GM20000 (cell line): ENCODE measurements at regions not wholly inside any gene's neighbourhood (a gene's known extent, or its start where the extent isn't known, plus 50 kb on each side); places are given as distances from the start of the nearest gene placed in this dataset.

Experiments used
- DNase-seq: peaks from one replicate; pipeline ENCODE4 v3.0.0; 2012; ENCODE audit warnings: low spot score
- CTCF ChIP-seq: IDR thresholded peaks from 2 replicates; pipeline ENCODE4 v1.5.1; 2012; ENCODE audit warnings: mild to moderate bottlenecking, control low read depth; ENCODE audit errors: extremely low read depth, missing control alignments

GRCh38 chr17:79400989-79401703, 209.7 kb downstream of the RBFOX3 start:
- peak; percentile 88 for DNase-seq
- peak; percentile 86 for TF ChIP-seq CTCF

- no peak for TF ChIP-seq CTCF
- DNase-seq = no peak
Measured at GRCh38 chr17:79399610-79400144, 211.2 kb downstream of the RBFOX3 start.

GRCh38 chr17:79398441-79398840, 212.4 kb downstream of the RBFOX3 start:
- TF ChIP-seq CTCF = no peak
- no peak for DNase-seq

GRCh38 chr17:79396696-79397095, 214.2 kb downstream of the RBFOX3 start:
- no peak for TF ChIP-seq CTCF
- no peak for DNase-seq

- no peak for DNase-seq
- TF ChIP-seq CTCF = no peak
Measured at GRCh38 chr17:79395545-79395944, 215.3 kb downstream of the RBFOX3 start.

GRCh38 chr17:79395066-79395465, 215.8 kb downstream of the RBFOX3 start:
- TF ChIP-seq CTCF = no peak

GRCh38 chr17:79393358-79394052, 217.3 kb downstream of the RBFOX3 start:
- DNase-seq = peak; percentile 83
- peak; percentile 85 for TF ChIP-seq CTCF

More at GRCh38 chr17:79395066-79395465, 215.8 kb downstream of the RBFOX3 start:
- no peak for DNase-seq
